ENCODE measurements at regions not wholly inside any gene's neighbourhood (a gene's known extent, or its start where the extent isn't known, plus 50 kb on each side); places are given as distances from the start of the nearest gene placed in this dataset.

DNA sequence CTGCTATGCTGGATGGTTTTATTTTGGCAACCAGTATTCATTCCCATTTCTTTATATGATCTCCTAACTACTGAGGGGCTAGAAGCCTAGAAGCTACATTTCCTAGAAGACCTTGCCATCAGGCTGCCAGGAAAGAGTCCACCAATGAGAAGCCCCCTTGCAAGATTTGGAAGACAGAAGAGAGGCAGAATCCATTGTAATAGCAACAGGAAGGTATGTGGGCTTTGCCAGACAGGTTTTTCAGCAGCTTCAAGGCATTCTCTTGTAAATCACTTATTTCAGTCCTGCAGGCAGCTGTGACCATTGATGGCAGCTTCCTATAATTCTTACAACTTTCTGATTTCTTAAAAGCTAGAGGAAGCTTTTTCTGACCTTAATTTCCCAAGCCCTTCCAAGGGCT, 148.3 kb upstream of the NHS start:
- H3K79me2 ChIP-seq (ENCODE audit: insufficient read depth): no peaks in the 10 kb centered on the region
- no peak overlapping the region for H3K4me2 ChIP-seq
- H3K9me3 ChIP-seq: no peaks in the 10 kb centered on the region
- H3K4me1 ChIP-seq (ENCODE audit: control insufficient read depth in 1 of 2, insufficient read depth in 2 of 2, low read depth in 1 of 2, low read length in 1 of 2): peaks cover 0 to 2% of the 10 kb centered on the region in 2 experiments; a peak in 1 of 4 replicates
- CTCF ChIA-PET: interaction anchor here (0.6 kb wide), 1 partner anchor 1802 kb away, joined by 3 read pairs; no protein-coding TSS in a partner anchor
- no peak overlapping the region for H3K9ac ChIP-seq
- no peak for DNase-seq
- H3K27me3 ChIP-seq (ENCODE audit: insufficient read depth): no peaks in the 10 kb centered on the region
- H3K36me3 ChIP-seq (replicated peaks in 1 of 2; ENCODE audit: control insufficient read depth in 1 of 2, insufficient read depth in 2 of 2, low read length in 1 of 2): no peaks in the 10 kb centered on the region
- POLR2A ChIA-PET: no interaction called here
- H3K4me3 ChIP-seq (ENCODE audit: low read depth in 2 of 2, low read length in 1 of 2): no peak overlapping the region
- H3K9me2 ChIP-seq: no peaks in the 10 kb centered on the region
- H3F3A ChIP-seq (replicated peaks; ENCODE audit: insufficient read depth): no peaks in the 10 kb centered on the region
- H3K27ac ChIP-seq (ENCODE audit: low read depth in 2 of 2, low read length in 1 of 2): no peak overlapping the region
- TF ChIP-seq TCF12 (IDR thresholded peaks at IDR 0.05) (no peak), NRF1 (IDR thresholded peaks at IDR 0.05; ENCODE audit: low read depth, low read length) (no peak), GABPA (IDR thresholded peaks at IDR 0.05; ENCODE audit: low read depth) (no peak), JUND (IDR thresholded peaks at IDR 0.05) (no peak), TAF1 (IDR thresholded peaks at IDR 0.05; ENCODE audit: borderline replicate concordance, low read depth, low read length) (no peak), TEAD4 (IDR thresholded peaks at IDR 0.05; ENCODE audit: borderline replicate concordance, insufficient read depth) (no peak), RCOR1 (IDR thresholded peaks at IDR 0.05; ENCODE audit: low read length) (no peak), RAD21 (IDR thresholded peaks at IDR 0.05; ENCODE audit: low read length) (no peak), SMC3 (IDR thresholded peaks at IDR 0.05; ENCODE audit: low read depth, low read length) (no peak), NFIC (IDR thresholded peaks at IDR 0.05; ENCODE audit: borderline replicate concordance) (no peak)
- TF ChIP-seq, protein P1, sequence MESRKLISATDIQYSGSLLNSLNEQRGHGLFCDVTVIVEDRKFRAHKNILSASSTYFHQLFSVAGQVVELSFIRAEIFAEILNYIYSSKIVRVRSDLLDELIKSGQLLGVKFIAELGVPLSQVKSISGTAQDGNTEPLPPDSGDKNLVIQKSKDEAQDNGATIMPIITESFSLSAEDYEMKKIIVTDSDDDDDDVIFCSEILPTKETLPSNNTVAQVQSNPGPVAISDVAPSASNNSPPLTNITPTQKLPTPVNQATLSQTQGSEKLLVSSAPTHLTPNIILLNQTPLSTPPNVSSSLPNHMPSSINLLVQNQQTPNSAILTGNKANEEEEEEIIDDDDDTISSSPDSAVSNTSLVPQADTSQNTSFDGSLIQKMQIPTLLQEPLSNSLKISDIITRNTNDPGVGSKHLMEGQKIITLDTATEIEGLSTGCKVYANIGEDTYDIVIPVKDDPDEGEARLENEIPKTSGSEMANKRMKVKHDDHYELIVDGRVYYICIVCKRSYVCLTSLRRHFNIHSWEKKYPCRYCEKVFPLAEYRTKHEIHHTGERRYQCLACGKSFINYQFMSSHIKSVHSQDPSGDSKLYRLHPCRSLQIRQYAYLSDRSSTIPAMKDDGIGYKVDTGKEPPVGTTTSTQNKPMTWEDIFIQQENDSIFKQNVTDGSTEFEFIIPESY (IDR thresholded peaks at IDR 0.05; ENCODE audit: borderline replicate concordance, low read depth): no peak
- no peaks in the 10 kb centered on the region for H4K20me1 ChIP-seq (ENCODE audit: insufficient read depth)
- H2AFZ ChIP-seq (ENCODE audit: low read depth): no peak overlapping the region

DNA sequence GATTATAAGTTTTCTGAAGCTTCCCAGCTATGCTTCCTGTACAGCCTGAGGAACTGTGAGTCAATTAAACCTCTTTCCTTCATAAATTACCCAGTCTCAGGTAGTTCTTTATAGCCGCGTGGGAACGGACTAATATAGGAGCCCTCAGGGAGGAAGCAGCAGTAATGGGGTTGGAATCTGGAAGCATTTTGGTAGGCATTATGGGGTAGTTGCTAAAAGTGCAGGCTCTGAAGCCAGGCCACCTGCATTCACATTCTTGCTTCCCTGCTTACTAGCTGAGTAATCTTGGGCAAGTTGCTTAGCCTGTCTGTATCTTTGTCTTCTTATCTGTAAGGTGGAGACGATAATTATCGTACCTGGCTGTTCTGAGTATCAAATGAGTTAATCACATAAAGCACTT, 137.9 kb upstream of the NHS start:
- CTCF ChIA-PET: no interaction called here
- no peaks in the 10 kb centered on the region for H3K9me2 ChIP-seq
- H3K4me1 ChIP-seq (ENCODE audit: control insufficient read depth in 1 of 2, insufficient read depth in 2 of 2, low read depth in 1 of 2, low read length in 1 of 2): no peaks in the 10 kb centered on the region

More for the DNA sequence above, 137.9 kb upstream of the NHS start:
- no peak for DNase-seq
- Histone ChIP-seq H3K4me2 (no peak overlapping the region), H3K79me2 (ENCODE audit: insufficient read depth) (no peaks in the 10 kb centered on the region), H3K4me3 (ENCODE audit: low read depth in 2 of 2, low read length in 1 of 2) (no peak overlapping the region), H3F3A (replicated peaks; ENCODE audit: insufficient read depth) (no peaks in the 10 kb centered on the region), H2AFZ (ENCODE audit: low read depth) (no peak overlapping the region), H3K36me3 (replicated peaks in 1 of 2; ENCODE audit: control insufficient read depth in 1 of 2, insufficient read depth in 2 of 2, low read length in 1 of 2) (no peaks in the 10 kb centered on the region), H3K9me3 (no peaks in the 10 kb centered on the region), H3K27me3 (ENCODE audit: insufficient read depth) (no peaks in the 10 kb centered on the region), H3K27ac (ENCODE audit: low read depth in 2 of 2, low read length in 1 of 2) (no peak overlapping the region), H4K20me1 (ENCODE audit: insufficient read depth) (no peaks in the 10 kb centered on the region), H3K9ac (no peak overlapping the region)
- POLR2A ChIA-PET: no interaction called here
- TF ChIP-seq MXI1 (IDR thresholded peaks at IDR 0.05; ENCODE audit: low read depth, low read length) (no peak), GABPA (IDR thresholded peaks at IDR 0.05; ENCODE audit: low read depth) (no peak), TAF1 (IDR thresholded peaks at IDR 0.05; ENCODE audit: borderline replicate concordance, low read depth, low read length) (no peak), CHD2 (IDR thresholded peaks at IDR 0.05; ENCODE audit: low read length, partially characterized antibody) (no peak), RXRA (IDR thresholded peaks at IDR 0.05; ENCODE audit: borderline replicate concordance, low read depth) (no peak), JUND (IDR thresholded peaks at IDR 0.05) (no peak), POLR2AphosphoS5 (IDR thresholded peaks at IDR 0.05; ENCODE audit: low read depth, low read length) (no peak), SMC3 (IDR thresholded peaks at IDR 0.05; ENCODE audit: low read depth, low read length) (no peak), TCF12 (IDR thresholded peaks at IDR 0.05) (no peak), FOXM1 (IDR thresholded peaks at IDR 0.05; ENCODE audit: low read depth) (no peak)
- WGBS (ENCODE audit: low lambda C conversion rate): 60% methylated on average over 5 of the region's 5 CpGs
